Caco-2 (cell line): ENCODE measurements at regions not wholly inside any gene's neighbourhood (a gene's known extent, or its start where the extent isn't known, plus 50 kb on each side); places are given as distances from the start of the nearest gene placed in this dataset.

Source experiments
- BruUV-seq: library from RNA; stranded (reverse); fragments of 400-500 nt; replicated peaks from 2 replicates; lab custom pipeline; 2021; lab: Mats Ljungman, UMichigan
- CTCF ChIA-PET: fragments of 300-600 bp; sonication (Branson Sonifier 250); formaldehyde crosslinking; loops from one replicate; lab custom pipeline; 2022; ENCODE audit warnings: antibody characterized with exemption; lab: Charles Lee
- POLR2A ChIA-PET: fragments of 300-600 bp; sonication (Branson Sonifier 250); formaldehyde crosslinking; loops from one replicate; lab custom pipeline; 2022; ENCODE audit warnings: antibody characterized with exemption; lab: Charles Lee
- DNase-seq, 2 experiments: peaks; one replicate each; pipeline versions ENCODE4 v3.0.0 to v3.0.0-alpha.2; 2020 to 2022
- H3K27me3 ChIP-seq: replicated peaks from 2 replicates; pipeline ENCODE4 v1.6.0; 2011; ENCODE audit warnings: low read length; ENCODE audit not compliant: control insufficient read depth, insufficient read depth
- H3K36me3 ChIP-seq: 2 replicates; pipeline ENCODE4 v1.5.1; 2011; ENCODE audit warnings: low read length; ENCODE audit not compliant: control insufficient read depth, insufficient read depth
- H3K4me1 ChIP-seq: fragments of 250-450 bp; sonication (Bioruptor Pico); 2 replicates; pipeline ENCODE4 v1.5.1; 2020; ENCODE audit warnings: mild to moderate bottlenecking
- H3K4me3 ChIP-seq: 2 replicates; pipeline ENCODE4 v1.5.1; 2011; ENCODE audit warnings: low read depth, mild to moderate bottlenecking, control low read depth, low read length
- H3K9me3 ChIP-seq: fragments of 250-450 bp; sonication (Bioruptor Pico); 2 replicates; pipeline ENCODE4 v1.5.1; 2020; ENCODE audit warnings: mild to moderate bottlenecking, moderate library complexity
- H3K27ac Mint-ChIP-seq: one replicate; pipeline ENCODE4 v1.8.0; 2022; ENCODE audit warnings: mixed read lengths; ENCODE audit not compliant: unreplicated experiment
- H3K27me3 Mint-ChIP-seq: one replicate; pipeline ENCODE4 v1.8.0; 2022; ENCODE audit warnings: mixed read lengths; ENCODE audit not compliant: insufficient read depth, unreplicated experiment
- H3K36me3 Mint-ChIP-seq: one replicate; pipeline ENCODE4 v1.8.0; 2022; ENCODE audit warnings: mild to moderate bottlenecking, mixed read lengths; ENCODE audit not compliant: insufficient read depth, unreplicated experiment
- H3K4me1 Mint-ChIP-seq: one replicate; pipeline ENCODE4 v1.8.0; 2022; ENCODE audit warnings: low read depth, mixed read lengths; ENCODE audit not compliant: unreplicated experiment
- H3K4me3 Mint-ChIP-seq: one replicate; pipeline ENCODE4 v1.8.0; 2022; ENCODE audit warnings: mild to moderate bottlenecking, moderate library complexity, mixed read lengths; ENCODE audit not compliant: unreplicated experiment
- H3K9me3 Mint-ChIP-seq: one replicate; pipeline ENCODE4 v1.8.0; 2022; ENCODE audit warnings: mixed read lengths; ENCODE audit not compliant: unreplicated experiment
- intact Hi-C: fragments of 100-400 bp; cut with micrococcal nuclease; formaldehyde crosslinking; loops from one replicate; pipeline ENCODE4 v1.10.0; 2022; ENCODE audit not compliant: unreplicated experiment
- TF ChIP-seq, protein P1 (sequence below), 2 experiments: fragments of 200-600 bp in 1 of 2; IDR thresholded peaks; 1 replicate in 1 of 2; 2 replicates in 1 of 2; pipeline versions ENCODE4 v1.5.1 to v1.8.0; 2011 to 2022; ENCODE audit warnings: antibody characterized with exemption in 1 of 2, control low read depth in 1 of 2, inconsistent platforms in 1 of 2, low read depth in 1 of 2, low read length in 1 of 2, mild to moderate bottlenecking in 1 of 2, moderate library complexity in 1 of 2; ENCODE audit not compliant: insufficient read depth in 1 of 2, severe bottlenecking in 1 of 2, unreplicated experiment in 1 of 2

DNA sequence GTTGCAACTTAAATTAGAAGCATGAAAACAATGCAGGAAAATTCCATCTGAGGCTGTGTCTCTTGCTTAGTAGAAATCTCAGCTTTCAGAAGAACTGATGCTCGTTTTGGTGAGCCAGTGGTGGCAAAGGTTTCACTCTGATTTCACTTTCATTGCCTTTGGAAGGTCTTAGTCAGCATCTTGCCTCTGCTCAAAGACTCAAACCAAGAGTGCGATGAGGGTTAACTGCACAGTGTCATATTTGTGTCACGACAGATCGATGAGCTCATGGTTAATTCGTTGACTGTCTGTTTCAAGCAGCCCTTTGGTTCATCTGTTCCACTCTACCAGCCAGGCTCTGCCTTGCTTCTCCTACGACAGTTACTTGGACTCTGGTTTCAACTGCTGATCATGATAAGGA lies 331.3 kb upstream of the KIF2A start:
- no peaks in the 10 kb centered on the region for H3K4me1 ChIP-seq
- TF ChIP-seq, protein P1, sequence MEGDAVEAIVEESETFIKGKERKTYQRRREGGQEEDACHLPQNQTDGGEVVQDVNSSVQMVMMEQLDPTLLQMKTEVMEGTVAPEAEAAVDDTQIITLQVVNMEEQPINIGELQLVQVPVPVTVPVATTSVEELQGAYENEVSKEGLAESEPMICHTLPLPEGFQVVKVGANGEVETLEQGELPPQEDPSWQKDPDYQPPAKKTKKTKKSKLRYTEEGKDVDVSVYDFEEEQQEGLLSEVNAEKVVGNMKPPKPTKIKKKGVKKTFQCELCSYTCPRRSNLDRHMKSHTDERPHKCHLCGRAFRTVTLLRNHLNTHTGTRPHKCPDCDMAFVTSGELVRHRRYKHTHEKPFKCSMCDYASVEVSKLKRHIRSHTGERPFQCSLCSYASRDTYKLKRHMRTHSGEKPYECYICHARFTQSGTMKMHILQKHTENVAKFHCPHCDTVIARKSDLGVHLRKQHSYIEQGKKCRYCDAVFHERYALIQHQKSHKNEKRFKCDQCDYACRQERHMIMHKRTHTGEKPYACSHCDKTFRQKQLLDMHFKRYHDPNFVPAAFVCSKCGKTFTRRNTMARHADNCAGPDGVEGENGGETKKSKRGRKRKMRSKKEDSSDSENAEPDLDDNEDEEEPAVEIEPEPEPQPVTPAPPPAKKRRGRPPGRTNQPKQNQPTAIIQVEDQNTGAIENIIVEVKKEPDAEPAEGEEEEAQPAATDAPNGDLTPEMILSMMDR (IDR thresholded peaks at IDR 0.05; ENCODE audit: insufficient read depth in 1 of 2, low read depth in 1 of 2, low read length in 1 of 2, severe bottlenecking in 1 of 2, unreplicated experiment in 1 of 2): no peak
- no peak overlapping the region for H3K4me3 Mint-ChIP-seq
- no peaks in the 10 kb centered on the region for H3K36me3 ChIP-seq
- H3K4me3 ChIP-seq: no peak overlapping the region
- no TSS peak for BruUV-seq
- DNase-seq: no peak
- no peaks in the 10 kb centered on the region for H3K4me1 Mint-ChIP-seq
- no peak overlapping the region for H3K27ac Mint-ChIP-seq
- H3K36me3 Mint-ChIP-seq: no peaks in the 10 kb centered on the region
- POLR2A ChIA-PET: no interaction called here
- CTCF ChIA-PET: no interaction called here
- no peaks in the 10 kb centered on the region for H3K9me3 ChIP-seq
- peaks cover 1% of the 10 kb centered on the region for H3K27me3 ChIP-seq
- intact Hi-C loops: no loop called here
- no peaks in the 10 kb centered on the region for H3K9me3 Mint-ChIP-seq
- peaks cover 14% of the 10 kb centered on the region for H3K27me3 Mint-ChIP-seq

DNA sequence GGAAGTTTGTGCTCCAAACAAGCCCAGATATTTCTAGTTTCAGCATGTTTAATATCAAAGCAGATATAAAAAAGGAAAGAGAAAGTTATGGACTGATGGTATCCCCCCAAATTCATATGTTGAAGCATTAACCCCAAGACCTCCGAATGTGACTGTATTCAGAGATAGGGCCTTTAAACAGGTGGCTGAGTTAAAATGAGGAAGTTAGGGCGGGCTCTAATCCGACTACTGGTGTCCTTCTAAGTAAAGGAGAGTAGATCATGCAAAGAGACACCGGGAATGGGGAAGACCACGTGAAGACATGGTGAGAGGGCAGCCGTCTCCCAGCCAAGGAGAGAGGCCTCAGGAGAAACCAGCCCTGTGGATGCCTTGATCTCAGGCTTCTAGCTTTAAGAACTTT lies 324.1 kb upstream of the KIF2A start:
- POLR2A ChIA-PET: no interaction called here

DNA sequence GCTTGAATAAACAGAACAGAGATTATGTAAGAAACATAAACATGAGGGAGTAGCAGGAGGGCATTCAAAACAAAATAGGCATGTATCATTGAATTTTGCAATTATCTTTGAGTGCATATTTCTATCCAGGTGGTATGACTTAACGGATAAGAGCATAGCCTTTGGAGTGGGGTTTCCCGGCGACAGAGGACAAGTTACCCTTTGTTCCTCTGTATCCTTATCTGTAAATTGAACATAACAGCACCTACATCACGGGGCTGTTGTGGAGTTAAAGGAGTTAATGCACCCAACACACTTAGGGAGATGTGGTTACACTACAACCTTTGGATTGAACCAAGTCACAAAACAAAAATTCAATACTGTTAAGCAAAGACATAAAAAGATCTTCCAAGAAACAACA lies 314.6 kb upstream of the KIF2A start:
- H3K27me3 ChIP-seq: no peaks in the 10 kb centered on the region
- H3K9me3 Mint-ChIP-seq: no peaks in the 10 kb centered on the region
- H3K4me1 ChIP-seq: no peaks in the 10 kb centered on the region
- no peaks in the 10 kb centered on the region for H3K36me3 Mint-ChIP-seq
- H3K4me3 Mint-ChIP-seq: no peak overlapping the region
- no peaks in the 10 kb centered on the region for H3K36me3 ChIP-seq
- H3K27ac Mint-ChIP-seq: no peak overlapping the region
- no peaks in the 10 kb centered on the region for H3K4me1 Mint-ChIP-seq
- H3K4me3 ChIP-seq: no peak overlapping the region
- intact Hi-C loops: no loop called here
- peaks cover 12% of the 10 kb centered on the region for H3K27me3 Mint-ChIP-seq
- TF ChIP-seq, protein P1 (IDR thresholded peaks at IDR 0.05; ENCODE audit: insufficient read depth in 1 of 2, low read depth in 1 of 2, low read length in 1 of 2, severe bottlenecking in 1 of 2, unreplicated experiment in 1 of 2): no peak
- POLR2A ChIA-PET: no interaction called here
- CTCF ChIA-PET: no interaction called here
- H3K9me3 ChIP-seq: peaks cover 2% of the 10 kb centered on the region; the same call in 1 of the 2 replicates
- BruUV-seq: no TSS peak
- DNase-seq: no peak

More for the DNA sequence above, 324.1 kb upstream of the KIF2A start:
- DNase-seq: no peak
- Mint-ChIP-seq H3K4me3 (no peak overlapping the region), H3K27ac (no peak overlapping the region), H3K4me1 (no peaks in the 10 kb centered on the region), H3K27me3 (peaks cover 20% of the 10 kb centered on the region), H3K36me3 (no peaks in the 10 kb centered on the region), H3K9me3 (no peaks in the 10 kb centered on the region)
- intact Hi-C loops: no loop called here
- CTCF ChIA-PET: no interaction called here
- H3K4me1 ChIP-seq: no peaks in the 10 kb centered on the region
- H3K27me3 ChIP-seq: no peaks in the 10 kb centered on the region; the same call in 1 of the 2 replicates
- no peak overlapping the region for H3K4me3 ChIP-seq
- H3K36me3 ChIP-seq: no peaks in the 10 kb centered on the region
- no TSS peak for BruUV-seq
- H3K9me3 ChIP-seq: peaks cover 4% of the 10 kb centered on the region; the same call in 1 of the 2 replicates
- TF ChIP-seq, protein P1 (IDR thresholded peaks at IDR 0.05; ENCODE audit: insufficient read depth in 1 of 2, low read depth in 1 of 2, low read length in 1 of 2, severe bottlenecking in 1 of 2, unreplicated experiment in 1 of 2): no peak
